Spleen (tissue), 11 donors: ENCODE measurements at regions not wholly inside any gene's neighbourhood (a gene's known extent, or its start where the extent isn't known, plus 50 kb on each side); places are given as distances from the start of the nearest gene placed in this dataset.

Experiments used
- DNase-seq: peaks from one replicate; pipeline ENCODE4 v3.0.0-alpha.2; 2020
- H3K27ac ChIP-seq, 8 donors: fragments of 200-600 bp; sonication (generic) in 7 of 8; 1 replicate in 4 of 8; 2 replicates in 4 of 8; pipeline versions ENCODE4 v1.5.0 to v1.8.0; 2016 to 2021; ENCODE audit warnings: inconsistent platforms in 4 of 8, mild to moderate bottlenecking in 4 of 8, moderate library complexity in 1 of 8
- H3K27me3 ChIP-seq, 7 donors: fragments of 200-600 bp; sonication (generic) in 6 of 7; replicated peaks in 1 of 7; 1 replicate in 4 of 7; 2 replicates in 3 of 7; pipeline versions ENCODE4 v1.5.0 to v1.8.0; 2016 to 2021; ENCODE audit warnings: inconsistent platforms in 3 of 7, mild to moderate bottlenecking in 1 of 7
- H3K36me3 ChIP-seq, 6 donors: fragments of 200-600 bp; sonication (generic) in 5 of 6; 1 replicate in 4 of 6; 2 replicates in 2 of 6; pipeline versions ENCODE4 v1.5.0 to v1.8.0; 2016 to 2021; ENCODE audit warnings: inconsistent platforms in 2 of 6
- H3K4me1 ChIP-seq, 6 donors: fragments of 200-600 bp; sonication (generic) in 5 of 6; 1 replicate in 3 of 6; 2 replicates in 3 of 6; pipeline versions ENCODE4 v1.5.0 to v1.8.0; 2016 to 2021; ENCODE audit warnings: inconsistent platforms in 3 of 6
- H3K4me3 ChIP-seq, 8 donors: fragments of 200-600 bp; sonication (generic) in 7 of 8; 1 replicate in 4 of 8; 2 replicates in 4 of 8; pipeline versions ENCODE4 v1.5.0 to v1.8.0; 2016 to 2021; ENCODE audit warnings: inconsistent platforms in 4 of 8, mild to moderate bottlenecking in 4 of 8, moderate library complexity in 2 of 8
- H3K9me3 ChIP-seq, 8 donors: fragments of 200-600 bp; sonication (generic) in 7 of 8; 1 replicate in 4 of 8; 2 replicates in 4 of 8; pipeline versions ENCODE4 v1.5.0 to v1.8.0; 2016 to 2021; ENCODE audit warnings: inconsistent platforms in 4 of 8
- POLR2A ChIP-seq, 3 donors: fragments of 450-650 bp; IDR thresholded peaks; one replicate each; pipeline ENCODE4 v1.5.1; 2017; ENCODE audit warnings: antibody characterized with exemption in 3 of 3, mild to moderate bottlenecking in 1 of 3
- POLR2AphosphoS5 ChIP-seq, 3 donors: sonication (generic); formaldehyde crosslinking; IDR thresholded peaks; one replicate each; pipeline ENCODE4 v1.5.1; 2017; ENCODE audit warnings: antibody characterized with exemption in 3 of 3
- WGBS, 5 donors: extraction: QIAGEN DNeasy Blood & Tissue Kit in 3 of 5; methylation state at CpG; one replicate each; pipeline versions ENCODE4 v1.1.5 to v1.1.7; 2013 to 2018; 5-methylcytosine and 5-hydroxymethylcytosine counted together
- intact Hi-C: fragments of 100-400 bp; cut with DNase I; formaldehyde crosslinking; loops from one replicate; pipeline ENCODE4 v1.15.0; 2023; ENCODE audit warnings: low total_unique reads
- TF ChIP-seq, protein P1 (sequence below), 11 experiments: fragments of 200-600 bp in 7 of 11; fragments of 450-650 bp in 4 of 11; sonication (generic) in 4 of 11; IDR thresholded peaks in 8 of 11; conservative IDR thresholded peaks in 3 of 11; 1 replicate in 7 of 11; 2 replicates in 4 of 11; pipeline versions ENCODE4 v1.4.0 to v1.8.0; 2016 to 2021; ENCODE audit warnings: antibody characterized with exemption in 11 of 11, inconsistent platforms in 4 of 11, mild to moderate bottlenecking in 1 of 11
- donor health status: healthy with polysubstance abuse.
- donor health status: DM: no; HTN: no; CAD: no; lungs with moderate emphysema.
- donor health status: DM: no; HTN: no; CAD: no.
- donor health status: Bipolar disorder and iron deficiency.
- donor health status: healthy.
- donor health status: DM: no; HTN: no; CAD: no.
- donor health status: DM: yes; HTN: yes; CAD: no.

DNA sequence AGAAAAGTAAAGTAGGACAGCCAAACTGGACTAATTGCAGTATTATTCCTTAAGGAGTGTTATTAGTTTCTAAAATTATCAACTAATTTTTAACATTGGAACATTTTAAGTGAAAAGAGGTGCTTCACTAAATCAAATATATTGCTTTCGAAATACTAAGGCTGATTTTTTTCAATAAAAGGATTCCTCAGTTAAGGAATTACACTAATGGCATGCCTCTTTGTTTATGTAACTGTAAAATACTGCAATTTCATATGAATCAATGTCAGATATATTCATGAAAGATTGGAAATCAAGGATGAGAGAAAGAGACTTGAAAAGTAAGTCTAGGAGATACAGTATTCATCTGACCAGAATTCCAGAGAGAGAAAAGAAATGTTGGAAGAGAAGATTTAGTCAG, 129.8 kb downstream of the TANC2 start:
- Histone ChIP-seq H3K27ac (no peak overlapping the region), H3K4me3 (no peak overlapping the region), H3K9me3 (peaks cover 0 to 4% (median 0%) of the 10 kb centered on the region in 8 donors), H3K27me3 (no peaks in the 10 kb centered on the region), H3K4me1 (peaks cover 0 to 4% (median 0%) of the 10 kb centered on the region in 6 donors), H3K36me3 (no peaks in the 10 kb centered on the region)
- 84 to 95% (median 91%) methylated on average over 1 of the region's 1 CpG for WGBS, 5 donors
- TF ChIP-seq POLR2AphosphoS5 (IDR thresholded peaks at IDR 0.05) (no peak), POLR2A (IDR thresholded peaks at IDR 0.05) (no peak)
- TF ChIP-seq, protein P1, sequence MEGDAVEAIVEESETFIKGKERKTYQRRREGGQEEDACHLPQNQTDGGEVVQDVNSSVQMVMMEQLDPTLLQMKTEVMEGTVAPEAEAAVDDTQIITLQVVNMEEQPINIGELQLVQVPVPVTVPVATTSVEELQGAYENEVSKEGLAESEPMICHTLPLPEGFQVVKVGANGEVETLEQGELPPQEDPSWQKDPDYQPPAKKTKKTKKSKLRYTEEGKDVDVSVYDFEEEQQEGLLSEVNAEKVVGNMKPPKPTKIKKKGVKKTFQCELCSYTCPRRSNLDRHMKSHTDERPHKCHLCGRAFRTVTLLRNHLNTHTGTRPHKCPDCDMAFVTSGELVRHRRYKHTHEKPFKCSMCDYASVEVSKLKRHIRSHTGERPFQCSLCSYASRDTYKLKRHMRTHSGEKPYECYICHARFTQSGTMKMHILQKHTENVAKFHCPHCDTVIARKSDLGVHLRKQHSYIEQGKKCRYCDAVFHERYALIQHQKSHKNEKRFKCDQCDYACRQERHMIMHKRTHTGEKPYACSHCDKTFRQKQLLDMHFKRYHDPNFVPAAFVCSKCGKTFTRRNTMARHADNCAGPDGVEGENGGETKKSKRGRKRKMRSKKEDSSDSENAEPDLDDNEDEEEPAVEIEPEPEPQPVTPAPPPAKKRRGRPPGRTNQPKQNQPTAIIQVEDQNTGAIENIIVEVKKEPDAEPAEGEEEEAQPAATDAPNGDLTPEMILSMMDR (IDR thresholded peaks at IDR 0.05 in 8 of 11, conservative IDR thresholded peaks at IDR 0.05 in 3 of 11) = no peak
- intact Hi-C loops = no loop called here
- DNase-seq = no peak

DNA sequence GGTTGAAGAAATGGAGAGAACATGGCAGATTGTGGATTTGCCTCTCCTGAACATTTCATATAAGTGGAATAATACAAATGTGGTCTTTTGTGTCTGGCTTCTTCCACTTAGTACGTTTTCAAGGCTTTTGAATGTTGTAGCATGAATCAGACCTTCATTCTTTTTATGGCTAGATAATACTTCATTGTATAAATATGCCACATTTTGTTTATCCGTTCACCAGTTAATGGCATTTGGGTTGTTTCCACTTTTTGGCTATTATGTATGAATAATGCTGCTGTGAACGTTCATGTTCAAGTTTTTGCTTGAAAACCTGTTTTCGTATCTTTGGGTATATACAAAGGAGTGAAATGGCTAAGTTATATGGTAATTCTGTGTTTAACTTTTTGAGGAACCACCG, 130.4 kb downstream of the TANC2 start:
- H3K36me3 ChIP-seq = no peaks in the 10 kb centered on the region
- no peak for DNase-seq
- peaks cover 0 to 1% (median 0%) of the 10 kb centered on the region in 8 donors for H3K9me3 ChIP-seq
- peaks cover 0 to 4% (median 0%) of the 10 kb centered on the region in 6 donors for H3K4me1 ChIP-seq
- no peaks in the 10 kb centered on the region for H3K27me3 ChIP-seq
- WGBS, 5 donors = 83 to 93% (median 91%) methylated on average over 5 of the region's 5 CpGs
- no peak overlapping the region for H3K4me3 ChIP-seq
- no peak for TF ChIP-seq POLR2A (IDR thresholded peaks at IDR 0.05)
- TF ChIP-seq, protein P1 (IDR thresholded peaks at IDR 0.05 in 8 of 11, conservative IDR thresholded peaks at IDR 0.05 in 3 of 11) = no peak
- no peak for TF ChIP-seq POLR2AphosphoS5 (IDR thresholded peaks at IDR 0.05)
- intact Hi-C loops = no loop called here
- H3K27ac ChIP-seq = no peak overlapping the region

DNA sequence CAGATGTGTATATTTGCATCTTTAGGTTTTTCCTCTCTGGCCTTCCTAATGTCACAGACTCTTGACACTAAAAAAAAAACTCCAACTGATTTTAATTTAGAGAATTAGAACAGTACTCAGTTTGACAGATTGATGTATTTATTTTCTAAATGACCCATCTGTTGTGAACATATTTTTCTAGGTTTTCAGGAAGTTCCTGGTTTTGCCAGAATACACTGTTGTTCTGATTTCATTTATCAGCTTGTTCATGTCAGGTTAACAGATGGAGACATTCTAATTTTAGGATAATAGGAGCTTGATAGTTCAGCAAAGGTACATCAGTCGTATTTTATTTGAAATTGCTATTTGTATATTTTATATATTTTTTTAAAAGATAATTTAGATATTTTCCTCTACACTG, 133.4 kb downstream of the TANC2 start:
- Histone ChIP-seq H3K36me3 (no peaks in the 10 kb centered on the region), H3K9me3 (no peaks in the 10 kb centered on the region), H3K27ac (no peak overlapping the region), H3K4me1 (peaks cover 0 to 4% (median 0%) of the 10 kb centered on the region in 6 donors), H3K4me3 (no peak overlapping the region), H3K27me3 (no peaks in the 10 kb centered on the region)
- TF ChIP-seq POLR2AphosphoS5 (IDR thresholded peaks at IDR 0.05) = no peak
- TF ChIP-seq, protein P1 (IDR thresholded peaks at IDR 0.05 in 8 of 11, conservative IDR thresholded peaks at IDR 0.05 in 3 of 11) = no peak
- TF ChIP-seq POLR2A (IDR thresholded peaks at IDR 0.05) = no peak
- no peak for DNase-seq
- intact Hi-C loops = no loop called here
- 64 to 80% (median 78%) methylated on average over 1 of the region's 1 CpG for WGBS, 5 donors

DNA sequence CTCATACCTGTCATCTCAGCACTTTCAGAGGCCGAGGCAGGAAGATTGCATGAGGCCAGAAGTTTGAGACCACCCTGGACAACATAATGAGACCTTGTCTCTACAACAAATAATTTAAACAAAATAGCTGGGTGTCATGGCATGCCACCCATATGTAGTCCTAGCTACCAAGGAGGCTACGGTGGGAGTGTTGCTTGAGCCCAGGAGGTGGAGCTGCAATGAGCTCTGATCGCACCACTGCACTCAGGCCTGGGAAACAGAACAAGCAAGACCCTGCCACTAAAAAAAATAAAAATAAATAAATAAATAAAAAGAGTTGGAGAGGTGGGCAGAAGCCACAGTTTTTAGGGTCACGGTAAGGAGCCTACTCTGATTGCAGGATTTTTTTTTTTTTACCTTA, 136.0 kb downstream of the TANC2 start:
- Histone ChIP-seq H3K9me3 (no peaks in the 10 kb centered on the region), H3K36me3 (no peaks in the 10 kb centered on the region), H3K27me3 (no peaks in the 10 kb centered on the region), H3K4me3 (no peak overlapping the region), H3K4me1 (peaks cover 0 to 4% (median 0%) of the 10 kb centered on the region in 6 donors), H3K27ac (no peak overlapping the region)
- intact Hi-C loops = no loop called here
- no peak for TF ChIP-seq POLR2A (IDR thresholded peaks at IDR 0.05)
- TF ChIP-seq POLR2AphosphoS5 (IDR thresholded peaks at IDR 0.05) = no peak
- TF ChIP-seq, protein P1 (IDR thresholded peaks at IDR 0.05 in 8 of 11, conservative IDR thresholded peaks at IDR 0.05 in 3 of 11) = no peak
- DNase-seq = no peak
- WGBS, 5 donors = 94 to 99% (median 96%) methylated on average over 4 of the region's 4 CpGs
